ENCODE measurements at regions not wholly inside any gene's neighbourhood (a gene's known extent, or its start where the extent isn't known, plus 50 kb on each side); places are given as distances from the start of the nearest gene placed in this dataset.

GRCh38 chr9:73609381-73609780 lies 457.7 kb downstream of the ANXA1 start:
- Histone ChIP-seq H3K4me3 (ENCODE audit: low read depth, low read length) (no peak overlapping the region), H3K36me3 (ENCODE audit: control insufficient read depth, insufficient read depth, low read length) (no peaks in the 10 kb centered on the region), H3K27me3 (ENCODE audit: control insufficient read depth, insufficient read depth, low read length) (no peaks in the 10 kb centered on the region)
- no peak for DNase-seq (ENCODE audit: low read depth)
- no peak for TF ChIP-seq CTCF (IDR thresholded peaks at IDR 0.05; ENCODE audit: insufficient read depth, low read length, poor library complexity, severe bottlenecking)

- no peaks in the 10 kb centered on the region for H3K36me3 ChIP-seq (ENCODE audit: control insufficient read depth, insufficient read depth, low read length)
- H3K4me3 ChIP-seq (ENCODE audit: low read depth, low read length): no peak overlapping the region
- DNase-seq (ENCODE audit: low read depth): no peak
- no peaks in the 10 kb centered on the region for H3K27me3 ChIP-seq (ENCODE audit: control insufficient read depth, insufficient read depth, low read length)
- no peak for TF ChIP-seq CTCF (IDR thresholded peaks at IDR 0.05; ENCODE audit: insufficient read depth, low read length, poor library complexity, severe bottlenecking)
These were observed 459.4 kb downstream of the ANXA1 start for GRCh38 chr9:73611032-73611431.

GRCh38 chr9:73613092-73613701 lies 461.5 kb downstream of the ANXA1 start:
- no peak for DNase-seq (ENCODE audit: low read depth)
- H3K27me3 ChIP-seq (ENCODE audit: control insufficient read depth, insufficient read depth, low read length): no peaks in the 10 kb centered on the region
- H3K4me3 ChIP-seq (ENCODE audit: low read depth, low read length): no peak overlapping the region
- TF ChIP-seq CTCF (IDR thresholded peaks at IDR 0.05; ENCODE audit: insufficient read depth, low read length, poor library complexity, severe bottlenecking): no peak
- no peaks in the 10 kb centered on the region for H3K36me3 ChIP-seq (ENCODE audit: control insufficient read depth, insufficient read depth, low read length)

- H3K36me3 ChIP-seq (ENCODE audit: control insufficient read depth, insufficient read depth, low read length): no peaks in the 10 kb centered on the region
- no peak for TF ChIP-seq CTCF (IDR thresholded peaks at IDR 0.05; ENCODE audit: insufficient read depth, low read length, poor library complexity, severe bottlenecking)
- no peaks in the 10 kb centered on the region for H3K27me3 ChIP-seq (ENCODE audit: control insufficient read depth, insufficient read depth, low read length)
- no peak for DNase-seq (ENCODE audit: low read depth)
- no peak overlapping the region for H3K4me3 ChIP-seq (ENCODE audit: low read depth, low read length)
These were observed 463.9 kb downstream of the ANXA1 start for GRCh38 chr9:73615557-73615956.

- DNase-seq (ENCODE audit: low read depth): no peak
- no peaks in the 10 kb centered on the region for H3K27me3 ChIP-seq (ENCODE audit: control insufficient read depth, insufficient read depth, low read length)
- no peak overlapping the region for H3K4me3 ChIP-seq (ENCODE audit: low read depth, low read length)
- H3K36me3 ChIP-seq (ENCODE audit: control insufficient read depth, insufficient read depth, low read length): no peaks in the 10 kb centered on the region
- TF ChIP-seq CTCF (IDR thresholded peaks at IDR 0.05; ENCODE audit: insufficient read depth, low read length, poor library complexity, severe bottlenecking): no peak
These were observed 465.9 kb downstream of the ANXA1 start for GRCh38 chr9:73617586-73617985.

GRCh38 chr9:73640971-73641370 lies 489.3 kb downstream of the ANXA1 start:
- DNase-seq (ENCODE audit: low read depth): no peak
- TF ChIP-seq CTCF (IDR thresholded peaks at IDR 0.05; ENCODE audit: insufficient read depth, low read length, poor library complexity, severe bottlenecking): no peak
- Histone ChIP-seq H3K27me3 (ENCODE audit: control insufficient read depth, insufficient read depth, low read length) (no peaks in the 10 kb centered on the region), H3K36me3 (ENCODE audit: control insufficient read depth, insufficient read depth, low read length) (no peaks in the 10 kb centered on the region), H3K4me3 (ENCODE audit: low read depth, low read length) (no peak overlapping the region)

All from kidney epithelial cell (primary cell).